Caco-2 (cell line): ENCODE measurements at regions not wholly inside any gene's neighbourhood (a gene's known extent, or its start where the extent isn't known, plus 50 kb on each side); places are given as distances from the start of the nearest gene placed in this dataset.

ENCODE experiments used
- BruUV-seq: library from RNA; stranded (reverse); fragments of 400-500 nt; replicated peaks from 2 replicates; lab custom pipeline; 2021; lab: Mats Ljungman, UMichigan
- CTCF ChIA-PET: fragments of 300-600 bp; sonication (Branson Sonifier 250); formaldehyde crosslinking; loops from one replicate; lab custom pipeline; 2022; ENCODE audit warnings: antibody characterized with exemption; lab: Charles Lee
- POLR2A ChIA-PET: fragments of 300-600 bp; sonication (Branson Sonifier 250); formaldehyde crosslinking; loops from one replicate; lab custom pipeline; 2022; ENCODE audit warnings: antibody characterized with exemption; lab: Charles Lee
- DNase-seq, 2 experiments: peaks; one replicate each; pipeline versions ENCODE4 v3.0.0 to v3.0.0-alpha.2; 2020 to 2022
- H3K27me3 ChIP-seq: replicated peaks from 2 replicates; pipeline ENCODE4 v1.6.0; 2011; ENCODE audit warnings: low read length; ENCODE audit not compliant: control insufficient read depth, insufficient read depth
- H3K36me3 ChIP-seq: 2 replicates; pipeline ENCODE4 v1.5.1; 2011; ENCODE audit warnings: low read length; ENCODE audit not compliant: control insufficient read depth, insufficient read depth
- H3K4me1 ChIP-seq: fragments of 250-450 bp; sonication (Bioruptor Pico); 2 replicates; pipeline ENCODE4 v1.5.1; 2020; ENCODE audit warnings: mild to moderate bottlenecking
- H3K4me3 ChIP-seq: 2 replicates; pipeline ENCODE4 v1.5.1; 2011; ENCODE audit warnings: low read depth, mild to moderate bottlenecking, control low read depth, low read length
- H3K9me3 ChIP-seq: fragments of 250-450 bp; sonication (Bioruptor Pico); 2 replicates; pipeline ENCODE4 v1.5.1; 2020; ENCODE audit warnings: mild to moderate bottlenecking, moderate library complexity
- H3K27ac Mint-ChIP-seq: one replicate; pipeline ENCODE4 v1.8.0; 2022; ENCODE audit warnings: mixed read lengths; ENCODE audit not compliant: unreplicated experiment
- H3K27me3 Mint-ChIP-seq: one replicate; pipeline ENCODE4 v1.8.0; 2022; ENCODE audit warnings: mixed read lengths; ENCODE audit not compliant: insufficient read depth, unreplicated experiment
- H3K36me3 Mint-ChIP-seq: one replicate; pipeline ENCODE4 v1.8.0; 2022; ENCODE audit warnings: mild to moderate bottlenecking, mixed read lengths; ENCODE audit not compliant: insufficient read depth, unreplicated experiment
- H3K4me1 Mint-ChIP-seq: one replicate; pipeline ENCODE4 v1.8.0; 2022; ENCODE audit warnings: low read depth, mixed read lengths; ENCODE audit not compliant: unreplicated experiment
- H3K4me3 Mint-ChIP-seq: one replicate; pipeline ENCODE4 v1.8.0; 2022; ENCODE audit warnings: mild to moderate bottlenecking, moderate library complexity, mixed read lengths; ENCODE audit not compliant: unreplicated experiment
- H3K9me3 Mint-ChIP-seq: one replicate; pipeline ENCODE4 v1.8.0; 2022; ENCODE audit warnings: mixed read lengths; ENCODE audit not compliant: unreplicated experiment
- CTCF ChIP-seq, 2 experiments: fragments of 200-600 bp in 1 of 2; IDR thresholded peaks; 1 replicate in 1 of 2; 2 replicates in 1 of 2; pipeline versions ENCODE4 v1.5.1 to v1.8.0; 2011 to 2022; ENCODE audit warnings: antibody characterized with exemption in 1 of 2, control low read depth in 1 of 2, inconsistent platforms in 1 of 2, low read depth in 1 of 2, low read length in 1 of 2, mild to moderate bottlenecking in 1 of 2, moderate library complexity in 1 of 2; ENCODE audit not compliant: insufficient read depth in 1 of 2, severe bottlenecking in 1 of 2, unreplicated experiment in 1 of 2
- intact Hi-C: fragments of 100-400 bp; cut with micrococcal nuclease; formaldehyde crosslinking; loops from one replicate; pipeline ENCODE4 v1.10.0; 2022; ENCODE audit not compliant: unreplicated experiment

- BruUV-seq: no TSS peak
- H3K27ac Mint-ChIP-seq: no peak overlapping the region
- peaks cover 23% of the 10 kb centered on the region for H3K9me3 Mint-ChIP-seq
Observed at GRCh38 chr11:133738624-133739023, 106.7 kb downstream of the SPATA19 start.

GRCh38 chr11:133733631-133734030 is 111.7 kb downstream of the SPATA19 start:
- CTCF ChIA-PET: no interaction called here
- H3K9me3 ChIP-seq: 0 out of 2 replicates have a peak, but pooled peaks cover 6% of the 10 kb centered on the region

More at GRCh38 chr11:133738624-133739023, 106.7 kb downstream of the SPATA19 start:
- POLR2A ChIA-PET: no interaction called here
- Histone ChIP-seq H3K36me3 (no peaks in the 10 kb centered on the region), H3K4me1 (no peaks in the 10 kb centered on the region), H3K27me3 (no peaks in the 10 kb centered on the region), H3K9me3 (0 out of 2 replicates have a peak, but pooled peaks cover 6% of the 10 kb centered on the region), H3K4me3 (no peak overlapping the region)
- no peak for DNase-seq
- no peak for TF ChIP-seq CTCF (IDR thresholded peaks at IDR 0.05; ENCODE audit: insufficient read depth in 1 of 2, low read depth in 1 of 2, low read length in 1 of 2, severe bottlenecking in 1 of 2, unreplicated experiment in 1 of 2)
- Mint-ChIP-seq H3K4me3 (no peak overlapping the region), H3K36me3 (no peaks in the 10 kb centered on the region), H3K27me3 (peaks cover 13% of the 10 kb centered on the region), H3K4me1 (no peaks in the 10 kb centered on the region)
- CTCF ChIA-PET: no interaction called here
- intact Hi-C loops: no loop called here

GRCh38 chr11:133732109-133732674 is 113.1 kb downstream of the SPATA19 start:
- POLR2A ChIA-PET: no interaction called here
- H3K4me3 Mint-ChIP-seq: no peak overlapping the region

More at GRCh38 chr11:133733631-133734030, 111.7 kb downstream of the SPATA19 start:
- BruUV-seq: no TSS peak
- Histone ChIP-seq H3K27me3 (no peaks in the 10 kb centered on the region), H3K4me3 (no peak overlapping the region), H3K36me3 (no peaks in the 10 kb centered on the region), H3K4me1 (no peaks in the 10 kb centered on the region)
- no peaks in the 10 kb centered on the region for H3K36me3 Mint-ChIP-seq
- no peak for TF ChIP-seq CTCF (IDR thresholded peaks at IDR 0.05; ENCODE audit: insufficient read depth in 1 of 2, low read depth in 1 of 2, low read length in 1 of 2, severe bottlenecking in 1 of 2, unreplicated experiment in 1 of 2)
- peaks cover 11% of the 10 kb centered on the region for H3K9me3 Mint-ChIP-seq
- POLR2A ChIA-PET: no interaction called here
- no peak overlapping the region for H3K27ac Mint-ChIP-seq
- DNase-seq: peak in 1 of 2 experiments; percentile 19
- no peaks in the 10 kb centered on the region for H3K4me1 Mint-ChIP-seq
- no peak overlapping the region for H3K4me3 Mint-ChIP-seq
- H3K27me3 Mint-ChIP-seq: peaks cover 10% of the 10 kb centered on the region
- intact Hi-C loops: no loop called here

More at GRCh38 chr11:133732109-133732674, 113.1 kb downstream of the SPATA19 start:
- Histone ChIP-seq H3K27me3 (no peaks in the 10 kb centered on the region), H3K4me1 (no peaks in the 10 kb centered on the region), H3K36me3 (no peaks in the 10 kb centered on the region), H3K9me3 (no peaks in the 10 kb centered on the region), H3K4me3 (no peak overlapping the region)
- BruUV-seq: no TSS peak
- H3K27me3 Mint-ChIP-seq: peaks cover 10% of the 10 kb centered on the region
- H3K9me3 Mint-ChIP-seq: no peaks in the 10 kb centered on the region
- peak in 1 of 2 experiments; percentile 12 for DNase-seq
- no peak for TF ChIP-seq CTCF (IDR thresholded peaks at IDR 0.05; ENCODE audit: insufficient read depth in 1 of 2, low read depth in 1 of 2, low read length in 1 of 2, severe bottlenecking in 1 of 2, unreplicated experiment in 1 of 2)
- intact Hi-C loops: no loop called here
- no peaks in the 10 kb centered on the region for H3K4me1 Mint-ChIP-seq
- H3K27ac Mint-ChIP-seq: no peak overlapping the region
- CTCF ChIA-PET: no interaction called here
- no peaks in the 10 kb centered on the region for H3K36me3 Mint-ChIP-seq
